WERI-Rb-1 (cell line): ENCODE measurements at regions not wholly inside any gene's neighbourhood (a gene's known extent, or its start where the extent isn't known, plus 50 kb on each side); places are given as distances from the start of the nearest gene placed in this dataset.

Source experiments
- DNase-seq: peaks from one replicate; pipeline ENCODE4 v3.0.0-alpha.2; 2020
- H3K27ac ChIP-seq: fragments of 250-450 bp; sonication (Bioruptor Pico); 2 replicates; pipeline ENCODE4 v1.5.1; 2020; ENCODE audit warnings: mild to moderate bottlenecking, moderate library complexity
- H3K27me3 ChIP-seq: fragments of 250-450 bp; sonication (Bioruptor Pico); 2 replicates; pipeline ENCODE4 v1.5.1; 2021; ENCODE audit warnings: mild to moderate bottlenecking, low read depth, moderate library complexity; ENCODE audit not compliant: insufficient read depth, severe bottlenecking
- H3K36me3 ChIP-seq: fragments of 250-450 bp; sonication (Bioruptor Pico); 2 replicates; pipeline ENCODE4 v1.5.1; 2020; ENCODE audit warnings: mild to moderate bottlenecking, moderate library complexity
- H3K4me3 ChIP-seq: 2 replicates; pipeline ENCODE4 v1.5.1; 2011; ENCODE audit warnings: low read depth, mild to moderate bottlenecking, control low read depth, low read length
- H3K9me3 ChIP-seq: fragments of 250-450 bp; sonication (Bioruptor Pico); 2 replicates; pipeline ENCODE4 v1.5.1; 2021; ENCODE audit warnings: mild to moderate bottlenecking, moderate library complexity; ENCODE audit not compliant: severe bottlenecking
- TF ChIP-seq, protein P1 (sequence below): IDR thresholded peaks from 2 replicates; pipeline ENCODE4 v1.5.1; 2011; ENCODE audit warnings: low read depth, mild to moderate bottlenecking, control low read depth, inconsistent platforms, low read length

DNA sequence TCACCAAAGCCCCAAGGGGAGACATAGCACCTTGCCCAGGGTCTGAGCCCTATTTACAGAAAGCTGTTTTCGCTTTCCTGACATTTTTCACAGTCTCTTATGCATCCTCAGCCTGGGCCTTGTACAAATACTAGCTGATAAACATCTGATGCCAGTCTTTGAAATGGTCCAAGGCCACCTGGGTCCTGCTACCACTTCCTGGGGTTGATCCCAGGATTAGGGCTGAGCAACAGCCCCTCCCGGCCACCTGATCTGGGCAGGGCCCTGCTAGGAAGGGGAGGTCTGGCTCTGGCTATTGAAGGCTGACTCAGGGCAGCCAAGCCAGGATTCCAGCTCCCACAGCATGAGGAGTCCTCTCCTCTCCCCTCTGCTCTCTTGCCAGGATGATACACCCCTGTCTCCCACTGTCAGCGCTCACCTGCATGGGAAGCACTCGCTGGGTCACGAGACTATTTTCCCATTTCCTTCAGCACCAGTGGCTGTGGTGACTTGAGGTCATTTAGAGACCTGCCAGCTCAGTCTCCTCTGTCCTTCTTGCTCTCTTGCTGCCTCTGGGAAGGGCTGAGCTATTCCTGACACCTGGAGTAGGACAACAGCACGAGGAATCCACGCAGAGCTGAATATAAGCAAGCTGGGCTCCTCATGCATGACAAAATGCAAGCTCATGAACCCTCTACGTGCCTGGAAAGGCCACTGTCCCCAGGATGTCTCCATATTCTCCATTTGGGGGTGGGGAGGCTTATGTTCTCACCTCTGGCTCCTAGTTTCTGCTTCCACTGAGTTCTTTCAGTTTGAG, 53.0 kb upstream of the LGALSL start:
- TF ChIP-seq, protein P1, sequence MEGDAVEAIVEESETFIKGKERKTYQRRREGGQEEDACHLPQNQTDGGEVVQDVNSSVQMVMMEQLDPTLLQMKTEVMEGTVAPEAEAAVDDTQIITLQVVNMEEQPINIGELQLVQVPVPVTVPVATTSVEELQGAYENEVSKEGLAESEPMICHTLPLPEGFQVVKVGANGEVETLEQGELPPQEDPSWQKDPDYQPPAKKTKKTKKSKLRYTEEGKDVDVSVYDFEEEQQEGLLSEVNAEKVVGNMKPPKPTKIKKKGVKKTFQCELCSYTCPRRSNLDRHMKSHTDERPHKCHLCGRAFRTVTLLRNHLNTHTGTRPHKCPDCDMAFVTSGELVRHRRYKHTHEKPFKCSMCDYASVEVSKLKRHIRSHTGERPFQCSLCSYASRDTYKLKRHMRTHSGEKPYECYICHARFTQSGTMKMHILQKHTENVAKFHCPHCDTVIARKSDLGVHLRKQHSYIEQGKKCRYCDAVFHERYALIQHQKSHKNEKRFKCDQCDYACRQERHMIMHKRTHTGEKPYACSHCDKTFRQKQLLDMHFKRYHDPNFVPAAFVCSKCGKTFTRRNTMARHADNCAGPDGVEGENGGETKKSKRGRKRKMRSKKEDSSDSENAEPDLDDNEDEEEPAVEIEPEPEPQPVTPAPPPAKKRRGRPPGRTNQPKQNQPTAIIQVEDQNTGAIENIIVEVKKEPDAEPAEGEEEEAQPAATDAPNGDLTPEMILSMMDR: no peak
- peak; percentile 89 for DNase-seq
- peak overlapping the region; percentile 71 for H3K27ac ChIP-seq

GRCh38 chr2:64401529-64401880, 52.5 kb upstream of the LGALSL start:
- Histone ChIP-seq H3K9me3 (no peaks in the 10 kb centered on the region), H3K27me3 (no peaks in the 10 kb centered on the region), H3K4me3 (peak overlapping the region; percentile 35), H3K36me3 (no peaks in the 10 kb centered on the region), H3K27ac (peak overlapping the region; percentile 71)
- TF ChIP-seq, protein P1: no peak
- peak; percentile 76 for DNase-seq

More for the DNA sequence above, 53.0 kb upstream of the LGALSL start:
- Histone ChIP-seq H3K36me3 (no peaks in the 10 kb centered on the region), H3K27me3 (no peaks in the 10 kb centered on the region), H3K4me3 (peak overlapping the region; percentile 35), H3K9me3 (no peaks in the 10 kb centered on the region)

GRCh38 chr2:64402876-64403275, 51.1 kb upstream of the LGALSL start:
- TF ChIP-seq, protein P1: 0 out of 2 replicates have a peak, but pooled peaks have one; percentile 1
- no peaks in the 10 kb centered on the region for H3K9me3 ChIP-seq
- H3K36me3 ChIP-seq: no peaks in the 10 kb centered on the region
- no peak overlapping the region for H3K27ac ChIP-seq
- DNase-seq: no peak
- H3K27me3 ChIP-seq: no peaks in the 10 kb centered on the region
- no peak overlapping the region for H3K4me3 ChIP-seq

GRCh38 chr2:64403426-64403825, 50.5 kb upstream of the LGALSL start:
- TF ChIP-seq, protein P1: no peak
- Histone ChIP-seq H3K4me3 (no peak overlapping the region), H3K27me3 (no peaks in the 10 kb centered on the region), H3K27ac (no peak overlapping the region), H3K36me3 (no peaks in the 10 kb centered on the region), H3K9me3 (no peaks in the 10 kb centered on the region)
- no peak for DNase-seq

- TF ChIP-seq, protein P1: no peak
- Histone ChIP-seq H3K4me3 (no peak overlapping the region), H3K27me3 (no peaks in the 10 kb centered on the region), H3K36me3 (no peaks in the 10 kb centered on the region), H3K9me3 (no peaks in the 10 kb centered on the region), H3K27ac (no peak overlapping the region)
- no peak for DNase-seq
Measured at GRCh38 chr2:64404002-64404731, 49.8 kb upstream of the LGALSL start.
